Prostate gland (tissue), 2 donors: ENCODE measurements at regions not wholly inside any gene's neighbourhood (a gene's known extent, or its start where the extent isn't known, plus 50 kb on each side); places are given as distances from the start of the nearest gene placed in this dataset.

ENCODE experiments used
- POLR2A ChIP-seq: fragments of 450-650 bp; IDR thresholded peaks from one replicate; pipeline ENCODE4 v1.6.1; 2016; ENCODE audit warnings: antibody characterized with exemption, mild to moderate bottlenecking
- POLR2AphosphoS5 ChIP-seq: sonication (generic); formaldehyde crosslinking; IDR thresholded peaks from one replicate; pipeline ENCODE4 v1.6.1; 2017; ENCODE audit warnings: antibody characterized with exemption
- TF ChIP-seq, protein P1 (sequence below), 4 experiments: fragments of 200-600 bp in 2 of 4; fragments of 450-650 bp in 2 of 4; sonication (generic) in 2 of 4; IDR thresholded peaks; 1 replicate in 3 of 4; 2 replicates in 1 of 4; pipeline ENCODE4 v1.5.1; 2016 to 2019; ENCODE audit warnings: antibody characterized with exemption in 4 of 4, mild to moderate bottlenecking in 2 of 4, moderate library complexity in 2 of 4

GRCh38 chr4:79043138-79043537 lies 103.9 kb upstream of the PAQR3 start:
- TF ChIP-seq, protein P1, sequence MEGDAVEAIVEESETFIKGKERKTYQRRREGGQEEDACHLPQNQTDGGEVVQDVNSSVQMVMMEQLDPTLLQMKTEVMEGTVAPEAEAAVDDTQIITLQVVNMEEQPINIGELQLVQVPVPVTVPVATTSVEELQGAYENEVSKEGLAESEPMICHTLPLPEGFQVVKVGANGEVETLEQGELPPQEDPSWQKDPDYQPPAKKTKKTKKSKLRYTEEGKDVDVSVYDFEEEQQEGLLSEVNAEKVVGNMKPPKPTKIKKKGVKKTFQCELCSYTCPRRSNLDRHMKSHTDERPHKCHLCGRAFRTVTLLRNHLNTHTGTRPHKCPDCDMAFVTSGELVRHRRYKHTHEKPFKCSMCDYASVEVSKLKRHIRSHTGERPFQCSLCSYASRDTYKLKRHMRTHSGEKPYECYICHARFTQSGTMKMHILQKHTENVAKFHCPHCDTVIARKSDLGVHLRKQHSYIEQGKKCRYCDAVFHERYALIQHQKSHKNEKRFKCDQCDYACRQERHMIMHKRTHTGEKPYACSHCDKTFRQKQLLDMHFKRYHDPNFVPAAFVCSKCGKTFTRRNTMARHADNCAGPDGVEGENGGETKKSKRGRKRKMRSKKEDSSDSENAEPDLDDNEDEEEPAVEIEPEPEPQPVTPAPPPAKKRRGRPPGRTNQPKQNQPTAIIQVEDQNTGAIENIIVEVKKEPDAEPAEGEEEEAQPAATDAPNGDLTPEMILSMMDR (IDR thresholded peaks at IDR 0.05), result no peak
- TF ChIP-seq POLR2A (no peak), POLR2AphosphoS5 (no peak)
